ENCODE measurements at regions not wholly inside any gene's neighbourhood (a gene's known extent, or its start where the extent isn't known, plus 50 kb on each side); places are given as distances from the start of the nearest gene placed in this dataset.

GRCh38 chr4:121255986-121256750 is 92.0 kb upstream of the TNIP3 start:
- Histone ChIP-seq H2BK12ac (ENCODE audit: low read depth, low read length) (no peak overlapping the region), H2AFZ (ENCODE audit: low read length) (no peak overlapping the region), H3K4ac (replicated peaks; ENCODE audit: insufficient read length, low read depth, low read length) (no peak overlapping the region), H4K20me1 (replicated peaks in 1 of 2; ENCODE audit: control insufficient read depth in 1 of 2, insufficient read depth in 2 of 2, low read length in 2 of 2) (no peaks in the 10 kb centered on the region), H2AK5ac (ENCODE audit: low read depth, low read length) (no peak overlapping the region), H2BK5ac (ENCODE audit: low read depth, low read length) (no peak overlapping the region), H3K4me3 (ENCODE audit: extremely low read depth in 1 of 4, insufficient read depth in 2 of 4, low read depth in 3 of 4, low read length in 4 of 4) (no peak overlapping the region), H3K14ac (ENCODE audit: insufficient read length) (no peak overlapping the region), H4K91ac (replicated peaks; ENCODE audit: insufficient read length, low read length) (no peak overlapping the region), H3K23me2 (ENCODE audit: low read depth, low read length) (no peaks in the 10 kb centered on the region), H3K9me3 (ENCODE audit: insufficient read depth in 2 of 2, low read depth in 1 of 2, low read length in 1 of 2) (no peaks in the 10 kb centered on the region), H3K27ac (ENCODE audit: low read depth, low read length) (no peak overlapping the region), H4K8ac (ENCODE audit: extremely low read depth, insufficient read depth, low read length) (no peak overlapping the region), H3K9ac (replicated peaks in 1 of 4; ENCODE audit: extremely low read depth in 1 of 4, low read depth in 3 of 4, low read length in 3 of 4) (no peak overlapping the region), H4K5ac (ENCODE audit: insufficient read length, low read depth, low read length) (no peak overlapping the region), H3K18ac (ENCODE audit: extremely low read depth, low read length) (no peak overlapping the region), H3K79me2 (ENCODE audit: control insufficient read depth in 1 of 2, insufficient read depth in 2 of 2, low read length in 2 of 2) (no peaks in the 10 kb centered on the region), H2BK20ac (ENCODE audit: low read length) (no peak overlapping the region), H2BK15ac (ENCODE audit: low read length) (no peak overlapping the region), H2BK120ac (replicated peaks; ENCODE audit: low read depth, low read length) (no peak overlapping the region), H3K36me3 (ENCODE audit: control insufficient read depth in 2 of 4, insufficient read depth in 4 of 4, low read length in 3 of 4) (no peaks in the 10 kb centered on the region), H3K56ac (replicated peaks; ENCODE audit: insufficient read length, low read depth, low read length) (no peak overlapping the region), H3K23ac (ENCODE audit: insufficient read length) (no peak overlapping the region), H3K27me3 (replicated peaks in 1 of 4; ENCODE audit: control insufficient read depth in 3 of 4, extremely low read depth in 1 of 4, insufficient read depth in 3 of 4, low read length in 3 of 4) (peaks cover 0 to 1% (median 0%) of the 10 kb centered on the region in 4 experiments; a peak in 1 of 7 replicates), H3K4me1 (replicated peaks in 1 of 4; ENCODE audit: control insufficient read depth in 3 of 4, insufficient read depth in 4 of 4, low read length in 3 of 4) (no peaks in the 10 kb centered on the region; a peak in 1 of 7 replicates), H3K79me1 (ENCODE audit: low read depth, low read length) (no peaks in the 10 kb centered on the region), H3K4me2 (ENCODE audit: insufficient read depth in 1 of 2, low read depth in 2 of 2, low read length in 2 of 2) (no peak overlapping the region)
- FAIRE-seq (no peak), DNase-seq (ENCODE audit: low read depth in 1 of 2, low spot score in 2 of 2) (no peak)
- POLR2A ChIA-PET (ENCODE audit: partially characterized antibody), result no interaction called here
- CTCF ChIA-PET (ENCODE audit: partially characterized antibody), result interaction anchor here (1.6 kb wide), 1 partner anchor 17 kb away, joined by 3 read pairs; no protein-coding TSS in a partner anchor
- TF ChIP-seq YY1 (IDR thresholded peaks at IDR 0.05; ENCODE audit: low read depth, low read length), result no peak
- no peak for TF ChIP-seq FOSL1 (IDR thresholded peaks at IDR 0.05; ENCODE audit: insufficient read depth, low read depth, low read length)
- no peak for TF ChIP-seq CHD2 (IDR thresholded peaks at IDR 0.05; ENCODE audit: low read length)
- TF ChIP-seq JUND (IDR thresholded peaks at IDR 0.05; ENCODE audit: low read length), result no peak
- no peak for TF ChIP-seq ATF2 (IDR thresholded peaks at IDR 0.05; ENCODE audit: low read length)
- TF ChIP-seq PHF8 (conservative IDR thresholded peaks at IDR 0.05; ENCODE audit: low read depth, low read length), result no peak
- no peak for TF ChIP-seq E2F6 (IDR thresholded peaks at IDR 0.05)
